SK-N-DZ (cell line): ENCODE measurements at regions not wholly inside any gene's neighbourhood (a gene's known extent, or its start where the extent isn't known, plus 50 kb on each side); places are given as distances from the start of the nearest gene placed in this dataset.

Experiments
- DNase-seq: peaks from one replicate; pipeline ENCODE4 v3.0.0-alpha.2; 2015; ENCODE audit warnings: low spot score

DNA sequence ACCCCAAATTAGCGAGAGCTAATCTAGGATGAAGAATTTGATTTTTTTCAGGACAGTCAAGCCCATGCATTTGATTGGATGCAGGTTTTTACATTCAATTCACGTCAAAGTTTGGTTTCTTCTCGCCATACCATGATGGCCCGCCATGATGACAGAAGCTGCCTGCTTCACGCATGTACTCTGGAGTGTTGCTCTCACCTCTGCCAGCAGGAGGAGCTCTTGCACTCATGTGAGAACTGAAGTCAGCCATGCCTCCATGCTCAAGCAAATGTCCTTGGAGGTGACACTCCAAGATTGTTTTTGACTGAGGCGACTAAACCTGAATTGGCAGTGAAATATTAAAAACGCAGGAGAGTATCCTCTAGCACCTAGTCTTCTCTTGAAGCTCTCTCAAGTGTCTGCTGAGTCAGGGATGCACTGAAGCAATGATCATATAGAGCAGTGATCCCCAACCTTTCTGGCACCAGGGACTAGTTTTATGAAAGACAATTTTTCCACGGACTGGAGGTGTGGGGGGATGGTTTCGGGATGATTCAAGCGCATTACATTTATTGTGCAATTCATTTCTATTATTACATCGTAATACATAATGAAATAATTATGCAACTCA is 120.9 kb downstream of the SAMMSON start:
- peak; percentile 49 for DNase-seq

DNA sequence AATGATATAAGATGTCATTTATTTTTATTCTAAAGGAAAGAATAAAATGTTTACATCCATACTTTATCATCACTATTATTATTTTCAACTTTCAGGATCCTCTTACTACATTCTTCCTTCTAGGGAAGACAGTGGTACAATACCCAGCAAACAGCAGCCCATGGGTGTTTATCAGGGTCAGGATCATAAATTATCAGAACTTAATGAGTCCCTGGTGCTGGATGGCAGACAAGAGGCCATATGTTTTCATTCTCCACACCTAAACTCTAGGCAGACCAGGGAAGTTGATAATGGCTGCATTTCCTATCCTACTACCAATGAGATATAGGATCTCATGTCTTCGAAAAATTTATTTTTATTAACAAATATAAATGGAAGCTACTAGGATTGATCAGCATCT is 127.7 kb downstream of the SAMMSON start:
- no peak for DNase-seq

DNA sequence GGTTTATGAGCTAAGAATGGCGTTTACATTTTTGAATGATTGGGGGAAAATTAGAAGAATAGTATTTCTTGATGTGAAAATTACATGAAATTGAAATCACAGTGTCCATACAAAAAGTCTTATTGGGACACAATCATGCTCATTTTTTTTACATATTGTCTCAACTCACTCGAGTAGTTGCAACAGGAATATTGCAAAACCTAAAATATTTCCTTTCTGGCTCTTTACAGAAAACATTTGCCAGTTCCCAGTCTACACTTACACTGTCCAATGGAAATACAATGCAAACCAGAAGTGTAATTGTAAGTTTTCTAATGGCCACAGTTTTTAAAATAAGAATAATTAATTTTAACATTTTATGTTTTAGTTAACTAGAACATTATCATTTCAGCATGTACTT is 137.8 kb downstream of the SAMMSON start:
- no peak for DNase-seq

DNA sequence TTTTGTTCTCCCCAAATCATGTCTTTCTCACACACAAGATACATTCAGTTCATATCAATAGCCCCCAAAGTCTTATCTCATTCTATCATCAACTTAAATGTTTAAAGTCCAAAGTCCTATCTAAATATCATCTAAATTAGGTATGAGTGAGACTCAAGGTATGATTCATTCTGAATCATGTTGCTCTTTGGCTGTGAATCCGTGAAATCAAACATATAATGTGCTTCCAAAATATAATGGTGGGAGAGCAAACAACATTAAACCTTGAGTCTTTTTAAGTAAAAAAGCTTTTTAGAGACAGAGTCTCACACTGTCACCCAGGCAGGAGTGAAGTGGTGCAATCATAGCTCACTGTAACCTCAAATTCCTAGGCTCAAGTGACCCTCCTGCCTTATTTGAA is 139.1 kb downstream of the SAMMSON start:
- no peak for DNase-seq
